Pancreas (tissue), 10 donors: ENCODE measurements at regions not wholly inside any gene's neighbourhood (a gene's known extent, or its start where the extent isn't known, plus 50 kb on each side); places are given as distances from the start of the nearest gene placed in this dataset.
"Not testable (repeated sequence)": the region's sequence is repeated elsewhere in the genome, so short reads cannot be mapped to it uniquely, and the experiment has no call there.

Experiments used
- ATAC-seq, 4 donors: fragments of 200-7000 bp; cut with Tn5 transposase; one replicate each; pipeline versions ENCODE4 v1.8.0 to v1.9.1; 2020; ENCODE audit warnings: mild to moderate bottlenecking in 4 of 4, moderate library complexity in 4 of 4
- DNase-seq, 6 donors: peaks; one replicate each; pipeline ENCODE4 v3.0.0-alpha.2; 2020
- FAIRE-seq: peaks from 2 replicates; lab custom pipeline; 2012; peaks lifted over from hg19 to GRCh38; lab: Jason Lieb, UNC
- H3K27ac ChIP-seq, 4 donors: fragments of 200-600 bp; sonication (generic); 1 replicate in 3 of 4; 2 replicates in 1 of 4; pipeline versions ENCODE4 v1.5.0 to v1.8.0; 2020
- H3K27me3 ChIP-seq, 4 donors: fragments of 200-600 bp; one replicate each; pipeline ENCODE4 v1.8.0; 2021
- H3K36me3 ChIP-seq, 3 donors: fragments of 200-600 bp; sonication (generic) in 1 of 3; one replicate each; pipeline versions ENCODE4 v1.5.0 to v1.8.0; 2020 to 2021
- H3K4me1 ChIP-seq, 3 donors: fragments of 200-600 bp; one replicate each; pipeline ENCODE4 v1.8.0; 2021
- H3K4me3 ChIP-seq, 4 donors: fragments of 200-600 bp; sonication (generic) in 2 of 4; one replicate each; pipeline versions ENCODE4 v1.5.0 to v1.8.0; 2020 to 2021
- H3K9me3 ChIP-seq, 4 donors: fragments of 200-600 bp; one replicate each; pipeline ENCODE4 v1.8.0; 2021
- WGBS, 2 donors: extraction: QIAGEN DNeasy Blood & Tissue Kit; methylation state at CpG; one replicate each; pipeline ENCODE4 v1.1.7; 2013; 5-methylcytosine and 5-hydroxymethylcytosine counted together
- intact Hi-C, 3 donors: fragments of 100-400 bp; cut with DNase I; formaldehyde crosslinking; loops; one replicate each; pipeline versions ENCODE4 v1.11.1 to v1.14.2; 2022
- TF ChIP-seq, protein P1 (sequence below), 4 donors: fragments of 200-600 bp; sonication (generic) in 3 of 4; IDR thresholded peaks; one replicate each; pipeline versions ENCODE4 v1.5.0 to v1.8.0; 2021; ENCODE audit warnings: antibody characterized with exemption in 4 of 4
- donor health status: healthy with polysubstance abuse.
- donor health status: DM: no; HTN: no; CAD: no; lungs with moderate emphysema.
- donor health status: DM: no; HTN: no; CAD: no.
- donor health status: control.
- donor health status: control.
- donor health status: Bipolar disorder and iron deficiency.
- donor health status: DM: yes; HTN: yes; CAD: no.
- donor health status: DM: no; HTN: no; CAD: no.
- donor health status: DM: no; HTN: no; CAD: no.
- donor health status: DM: yes; HTN: yes; CAD: no.

DNA sequence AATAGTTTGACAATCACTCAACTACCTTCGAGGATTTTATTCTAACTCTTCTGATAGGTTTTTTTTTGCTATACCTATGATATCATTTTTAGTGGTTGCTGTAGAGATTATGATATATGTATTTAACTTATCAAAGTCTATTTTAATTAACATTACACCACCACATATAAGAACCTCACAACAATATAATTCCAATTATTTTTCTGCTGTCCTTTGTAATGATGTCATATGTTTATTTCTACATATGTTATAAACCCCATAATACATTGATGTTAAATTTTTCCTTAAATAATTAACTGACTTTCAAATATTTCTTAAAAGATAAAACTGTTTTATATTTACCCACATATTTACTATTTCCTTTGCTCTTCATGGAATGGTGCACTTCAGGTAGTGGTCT lies 103.4 kb upstream of the KITLG start:
- Histone ChIP-seq H3K4me1 (no peaks in the 10 kb centered on the region), H3K27ac (no peak overlapping the region), H3K36me3 (no peaks in the 10 kb centered on the region), H3K4me3 (no peak overlapping the region), H3K9me3 (no peaks in the 10 kb centered on the region), H3K27me3 (no peaks in the 10 kb centered on the region)
- FAIRE-seq = no peak
- intact Hi-C loops = no loop called here
- DNase-seq = no peak
- TF ChIP-seq, protein P1, sequence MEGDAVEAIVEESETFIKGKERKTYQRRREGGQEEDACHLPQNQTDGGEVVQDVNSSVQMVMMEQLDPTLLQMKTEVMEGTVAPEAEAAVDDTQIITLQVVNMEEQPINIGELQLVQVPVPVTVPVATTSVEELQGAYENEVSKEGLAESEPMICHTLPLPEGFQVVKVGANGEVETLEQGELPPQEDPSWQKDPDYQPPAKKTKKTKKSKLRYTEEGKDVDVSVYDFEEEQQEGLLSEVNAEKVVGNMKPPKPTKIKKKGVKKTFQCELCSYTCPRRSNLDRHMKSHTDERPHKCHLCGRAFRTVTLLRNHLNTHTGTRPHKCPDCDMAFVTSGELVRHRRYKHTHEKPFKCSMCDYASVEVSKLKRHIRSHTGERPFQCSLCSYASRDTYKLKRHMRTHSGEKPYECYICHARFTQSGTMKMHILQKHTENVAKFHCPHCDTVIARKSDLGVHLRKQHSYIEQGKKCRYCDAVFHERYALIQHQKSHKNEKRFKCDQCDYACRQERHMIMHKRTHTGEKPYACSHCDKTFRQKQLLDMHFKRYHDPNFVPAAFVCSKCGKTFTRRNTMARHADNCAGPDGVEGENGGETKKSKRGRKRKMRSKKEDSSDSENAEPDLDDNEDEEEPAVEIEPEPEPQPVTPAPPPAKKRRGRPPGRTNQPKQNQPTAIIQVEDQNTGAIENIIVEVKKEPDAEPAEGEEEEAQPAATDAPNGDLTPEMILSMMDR (IDR thresholded peaks at IDR 0.05) = no peak
- no peak for ATAC-seq
- WGBS, 2 donors = 76 to 78% methylated on average over 1 of the region's 1 CpG

DNA sequence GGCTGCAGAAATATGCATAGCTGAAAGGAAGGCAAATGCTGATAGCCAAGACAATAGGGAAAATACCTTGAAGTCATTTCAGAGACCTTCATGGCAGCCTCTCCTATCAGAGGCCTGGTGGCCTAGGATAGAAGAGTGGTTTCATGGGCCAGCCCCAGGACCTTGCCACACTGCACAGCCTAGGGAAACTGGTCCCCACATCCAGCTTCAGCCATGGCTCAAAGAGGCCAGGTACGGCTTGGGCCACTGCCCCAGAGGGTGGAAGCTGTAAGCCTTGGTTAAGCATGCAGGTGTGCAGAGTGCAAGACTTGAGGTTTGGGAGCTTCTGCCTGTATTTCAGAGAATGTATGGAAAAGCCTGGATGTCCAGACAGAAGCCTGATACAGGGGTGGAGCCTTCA lies 101.0 kb upstream of the KITLG start:
- no peak for DNase-seq

DNA sequence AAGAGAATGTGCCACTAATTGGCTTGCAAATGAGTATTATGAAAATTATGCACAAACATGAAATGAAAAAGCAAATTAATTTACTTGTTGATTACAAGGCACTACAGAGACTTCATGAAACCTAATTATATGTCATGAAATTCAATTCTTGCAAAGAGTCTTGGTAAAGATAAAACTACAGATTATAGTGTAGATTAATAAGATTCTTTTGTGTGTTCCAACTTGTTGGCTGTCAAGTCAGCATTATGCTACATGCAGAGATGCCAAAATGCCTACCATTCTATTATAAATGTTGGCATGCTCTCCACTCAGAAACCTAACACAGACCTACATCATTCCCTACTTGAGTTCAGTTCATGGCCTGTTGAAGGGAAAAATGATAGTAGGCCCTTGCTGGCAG lies 97.2 kb upstream of the KITLG start:
- DNase-seq = no peak
- intact Hi-C loops = no loop called here
- H3K27me3 ChIP-seq = no peaks in the 10 kb centered on the region
- no peaks in the 10 kb centered on the region for H3K36me3 ChIP-seq
- no peak overlapping the region for H3K27ac ChIP-seq
- H3K4me1 ChIP-seq = no peaks in the 10 kb centered on the region
- TF ChIP-seq, protein P1 (IDR thresholded peaks at IDR 0.05) = no peak
- FAIRE-seq = no peak
- no peaks in the 10 kb centered on the region for H3K9me3 ChIP-seq
- no peak overlapping the region for H3K4me3 ChIP-seq
- ATAC-seq = no peak

More for the DNA sequence above, 101.0 kb upstream of the KITLG start:
- ATAC-seq = no peak
- H3K4me3 ChIP-seq = no peak overlapping the region
- no peaks in the 10 kb centered on the region for H3K4me1 ChIP-seq
- no peaks in the 10 kb centered on the region for H3K36me3 ChIP-seq
- no peak overlapping the region for H3K27ac ChIP-seq
- no peaks in the 10 kb centered on the region for H3K27me3 ChIP-seq
- FAIRE-seq = no peak
- no peaks in the 10 kb centered on the region for H3K9me3 ChIP-seq
- 98 to 100% methylated on average over 1 of the region's 1 CpG for WGBS, 2 donors
- intact Hi-C loops = no loop called here
- TF ChIP-seq, protein P1 (IDR thresholded peaks at IDR 0.05) = no peak

DNA sequence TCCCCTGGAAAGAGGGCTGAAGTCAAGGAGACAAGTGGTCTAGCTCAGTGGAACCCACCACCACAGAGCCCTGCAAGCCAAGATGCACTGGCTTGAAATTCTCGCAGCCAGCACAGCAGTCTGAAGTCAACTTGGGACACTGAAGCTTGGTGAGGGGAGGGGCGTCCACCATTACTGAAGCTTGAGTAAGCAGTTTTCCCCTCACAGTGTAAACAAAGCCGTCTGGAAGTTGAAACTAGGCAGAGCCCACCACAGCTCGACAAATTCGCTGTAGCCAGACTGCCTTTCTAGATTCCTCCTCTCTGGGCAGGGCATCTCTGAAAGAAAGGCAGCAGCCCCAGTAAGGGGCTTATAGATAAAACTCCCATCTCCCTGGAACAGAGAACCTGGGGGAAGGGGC lies 87.3 kb upstream of the KITLG start:
- 68 to 71% methylated on average over 5 of the region's 5 CpGs for WGBS, 2 donors
- H3K4me3 ChIP-seq, H3K36me3 ChIP-seq, intact Hi-C loops, H3K9me3 ChIP-seq, FAIRE-seq, ATAC-seq, H3K27me3 ChIP-seq, H3K4me1 ChIP-seq, H3K27ac ChIP-seq, DNase-seq: not testable (repeated sequence)

DNA sequence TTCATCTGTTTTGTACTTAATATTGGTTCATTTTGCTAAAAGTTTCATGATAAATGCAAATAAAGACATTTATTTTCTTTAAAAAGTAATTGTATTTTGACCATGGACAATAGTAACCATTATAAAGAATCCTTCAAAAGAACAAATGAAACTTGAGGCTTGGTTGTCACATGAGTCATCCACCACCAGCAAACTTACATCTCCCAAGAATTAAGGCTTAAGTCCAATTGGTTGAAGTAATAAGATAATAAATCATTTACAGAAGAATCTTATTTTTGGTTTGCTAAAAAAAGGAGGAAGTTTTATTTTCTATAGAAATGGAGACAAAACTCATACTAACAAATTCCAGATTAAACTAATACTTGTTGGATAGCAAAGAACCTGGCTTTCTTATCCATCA lies 84.8 kb upstream of the KITLG start:
- no peak for FAIRE-seq
- intact Hi-C loops = no loop called here

More for the DNA sequence above, 84.8 kb upstream of the KITLG start:
- TF ChIP-seq, protein P1 (IDR thresholded peaks at IDR 0.05) = no peak
- no peak for DNase-seq
- H3K4me1 ChIP-seq = no peaks in the 10 kb centered on the region
- no peaks in the 10 kb centered on the region for H3K9me3 ChIP-seq
- no peaks in the 10 kb centered on the region for H3K27me3 ChIP-seq
- no peak overlapping the region for H3K4me3 ChIP-seq
- no peak for ATAC-seq
- H3K36me3 ChIP-seq = no peaks in the 10 kb centered on the region
- H3K27ac ChIP-seq = no peak overlapping the region
